ENCODE measurements at regions not wholly inside any gene's neighbourhood (a gene's known extent, or its start where the extent isn't known, plus 50 kb on each side); places are given as distances from the start of the nearest gene placed in this dataset.
A peak's percentile ranks its signal among the peaks of the same experiment; 100 is the strongest.
"Not testable (repeated sequence)": the region's sequence is repeated elsewhere in the genome, so short reads cannot be mapped to it uniquely, and the experiment has no call there.

DNA sequence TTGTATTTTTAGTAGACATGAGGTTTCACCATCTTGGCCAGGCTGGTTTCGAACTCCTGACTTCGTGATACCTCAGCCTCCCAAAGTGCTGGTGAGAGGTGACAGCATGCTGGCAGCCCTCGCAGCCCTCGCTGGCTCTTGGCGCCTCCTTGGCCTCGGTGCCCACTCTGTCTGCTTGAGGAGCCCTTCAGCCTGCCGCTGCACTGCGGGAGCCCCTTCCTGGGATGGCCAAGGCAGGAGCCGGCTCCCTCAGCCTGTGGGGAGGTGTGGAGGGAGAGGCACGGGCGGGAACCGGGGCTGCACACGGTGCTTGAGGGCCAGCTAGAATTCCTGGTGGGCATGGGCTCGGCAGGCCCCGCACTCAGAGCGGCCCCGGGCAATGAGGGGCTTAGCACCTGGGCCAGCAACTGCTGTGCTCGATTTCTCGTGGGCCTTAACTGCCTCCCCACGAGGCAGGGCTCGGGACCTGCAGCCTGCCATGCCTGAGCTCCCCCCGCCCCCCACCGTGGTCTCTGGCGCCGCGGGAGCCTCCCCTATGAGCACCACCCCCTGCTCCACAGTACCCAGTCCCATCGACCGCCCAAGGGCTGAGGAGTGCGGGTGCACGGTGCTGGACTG lies 96.5 kb upstream of the RHOBTB1 start:
- no peak for TF ChIP-seq CTCF (conservative IDR thresholded peaks at IDR 0.05)
- H3K27ac ChIP-seq: no peak overlapping the region

- no peak for TF ChIP-seq CTCF (conservative IDR thresholded peaks at IDR 0.05)
- no peak overlapping the region for H3K27ac ChIP-seq
These were observed 95.9 kb upstream of the RHOBTB1 start for GRCh38 chr10:61039868-61040267.

DNA sequence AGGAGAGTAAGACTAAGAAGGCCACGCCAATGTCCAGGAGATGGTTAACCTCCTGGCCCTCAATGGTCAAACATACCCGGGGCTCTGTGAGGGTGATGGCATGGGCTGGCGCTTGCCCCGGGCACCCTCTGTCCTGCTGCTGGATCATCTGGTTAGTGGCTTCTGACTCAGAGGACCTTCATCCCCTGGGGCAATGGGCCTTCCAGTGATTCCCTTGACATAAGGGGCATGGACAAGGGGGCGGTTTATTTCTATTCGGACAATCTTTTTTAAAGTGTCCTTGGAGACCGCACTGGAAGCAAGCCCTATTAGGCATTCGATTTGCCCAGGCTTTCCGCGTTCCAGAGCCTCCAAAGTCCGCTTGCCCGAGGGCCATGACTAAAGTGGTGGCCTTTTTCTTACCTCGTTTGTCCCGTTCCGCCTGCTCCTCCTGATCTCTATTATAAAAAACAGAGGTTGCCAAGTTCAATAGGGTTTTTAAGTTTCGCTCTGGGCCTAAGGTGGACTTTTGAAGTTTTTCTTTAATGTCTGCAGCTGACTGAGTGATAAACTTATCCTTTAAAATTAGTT lies 93.4 kb upstream of the RHOBTB1 start:
- H3K27ac ChIP-seq: not testable (repeated sequence)

- not testable (repeated sequence) for H3K27ac ChIP-seq
These were observed 92.2 kb upstream of the RHOBTB1 start for GRCh38 chr10:61036148-61036547.

GRCh38 chr10:61031341-61031740 lies 87.4 kb upstream of the RHOBTB1 start:
- H3K27ac ChIP-seq: no peak overlapping the region
- no peak for TF ChIP-seq CTCF (conservative IDR thresholded peaks at IDR 0.05)

- no peak overlapping the region for H3K27ac ChIP-seq
These were observed 85.4 kb upstream of the RHOBTB1 start for GRCh38 chr10:61029411-61029810.

DNA sequence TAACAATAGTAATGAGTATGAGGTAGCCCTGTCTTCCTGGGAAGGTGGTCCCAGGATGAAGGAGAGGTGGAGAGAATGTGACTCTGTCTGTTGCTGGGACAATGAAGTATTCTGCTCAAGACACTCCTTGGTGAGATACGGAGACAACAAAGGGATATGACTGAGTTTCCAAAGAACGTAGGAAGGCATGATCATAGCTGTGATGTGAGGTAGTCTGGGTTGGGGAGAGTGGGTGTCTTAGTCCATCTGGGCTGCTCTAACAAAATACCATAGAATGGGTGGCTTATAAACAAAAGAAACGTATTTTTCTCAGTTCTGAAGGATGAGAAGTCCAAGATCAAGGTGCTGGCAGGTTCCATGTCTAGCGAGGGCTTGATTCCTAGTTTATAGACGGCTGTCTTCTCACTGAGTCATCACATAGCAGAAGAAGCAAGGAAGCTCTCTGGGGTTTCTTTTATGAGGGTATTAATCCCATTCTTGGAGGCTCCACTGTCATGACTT lies 84.9 kb upstream of the RHOBTB1 start:
- TF ChIP-seq CTCF (conservative IDR thresholded peaks at IDR 0.05): no peak

More at GRCh38 chr10:61029411-61029810, 85.4 kb upstream of the RHOBTB1 start:
- TF ChIP-seq CTCF (conservative IDR thresholded peaks at IDR 0.05): no peak

GRCh38 chr10:61024856-61025201 lies 80.8 kb upstream of the RHOBTB1 start:
- TF ChIP-seq CTCF (conservative IDR thresholded peaks at IDR 0.05): peak; percentile 79
- H3K27ac ChIP-seq: no peak overlapping the region

More for the DNA sequence above, 84.9 kb upstream of the RHOBTB1 start:
- no peak overlapping the region for H3K27ac ChIP-seq

All from VCaP (cell line).